ENCODE measurements at regions not wholly inside any gene's neighbourhood (a gene's known extent, or its start where the extent isn't known, plus 50 kb on each side); places are given as distances from the start of the nearest gene placed in this dataset.

GRCh38 chr1:50343323-50343722, 79.9 kb downstream of the DMRTA2 start:
- Histone ChIP-seq H4K20me1 (ENCODE audit: insufficient read depth) (no peaks in the 10 kb centered on the region), H3K4me3 (replicated peaks in 1 of 2; ENCODE audit: low read depth in 1 of 2, low read length in 2 of 2) (no peak overlapping the region), H3K27ac (ENCODE audit: low read depth, low read length) (no peak overlapping the region), H2AFZ (ENCODE audit: low read depth, low read length, poor library complexity, severe bottlenecking) (no peak overlapping the region), H3K9me2 (ENCODE audit: insufficient read depth) (no peaks in the 10 kb centered on the region), H3K36me3 (ENCODE audit: control insufficient read depth in 1 of 2, insufficient read depth in 2 of 2, low read length in 2 of 2) (no peaks in the 10 kb centered on the region), H3K9ac (ENCODE audit: low read length) (no peak overlapping the region), H3K4me1 (ENCODE audit: control insufficient read depth in 1 of 2, insufficient read depth in 2 of 2, low read length in 2 of 2) (no peaks in the 10 kb centered on the region), H3K4me2 (ENCODE audit: low read length) (no peak overlapping the region), H3K9me3 (ENCODE audit: control insufficient read depth in 1 of 2, insufficient read depth in 1 of 2, low read depth in 1 of 2, low read length in 2 of 2) (no peaks in the 10 kb centered on the region), H3K79me2 (ENCODE audit: insufficient read depth, low read length) (no peaks in the 10 kb centered on the region), H3K27me3 (ENCODE audit: insufficient read depth, low read length) (peaks cover 40% of the 10 kb centered on the region)
- ATAC-seq (no peak), DNase-seq (ENCODE audit: low read depth, low spot score) (no peak)
- intact Hi-C loops (cut with micrococcal nuclease): no loop called here
- no TSS peak for BruUV-seq (replicated peaks)
- RAD21 ChIA-PET (ENCODE audit: low non-redundant PET in 1 of 2, low total read pairs in 2 of 2, uncharacterized antibody in 2 of 2, unreplicated experiment in 2 of 2): no interaction called here
- POLR2A ChIA-PET: no interaction called here
- no peak for TF ChIP-seq SP1 (IDR thresholded peaks at IDR 0.05; ENCODE audit: low read depth)
- no peak for TF ChIP-seq SRF (IDR thresholded peaks at IDR 0.05; ENCODE audit: low read depth)
- TF ChIP-seq ZNF274 (IDR thresholded peaks at IDR 0.05; ENCODE audit: low read depth, low read length): no peak
- TF ChIP-seq CTCF (IDR thresholded peaks at IDR 0.05 in 2 of 3, conservative IDR thresholded peaks at IDR 0.05 in 1 of 3; ENCODE audit: borderline replicate concordance in 1 of 3, insufficient read depth in 1 of 3, low read depth in 2 of 3, low read length in 2 of 3): no peak
- no peak for TF ChIP-seq POLR2A (IDR thresholded peaks at IDR 0.05; ENCODE audit: borderline replicate concordance, extremely low read depth, insufficient read depth, insufficient read length)
- no peak for TF ChIP-seq SIN3A (IDR thresholded peaks at IDR 0.05; ENCODE audit: low read depth)
- no peak for TF ChIP-seq CBX3 (IDR thresholded peaks at IDR 0.05; ENCODE audit: low read depth)
- TF ChIP-seq FOSL1 (IDR thresholded peaks at IDR 0.05; ENCODE audit: low read depth): no peak
- no peak for TF ChIP-seq RAD21 (IDR thresholded peaks at IDR 0.05; ENCODE audit: low read depth)
- TF ChIP-seq TCF7L2 (IDR thresholded peaks at IDR 0.05; ENCODE audit: borderline replicate concordance, extremely low read depth, insufficient read depth, insufficient read length): no peak
- TF ChIP-seq EGR1 (IDR thresholded peaks at IDR 0.05; ENCODE audit: low read depth): no peak
- TF ChIP-seq ZBTB33 (IDR thresholded peaks at IDR 0.05; ENCODE audit: extremely low read depth, insufficient replicate concordance, low read length): no peak
- no peak for TF ChIP-seq ATF3 (IDR thresholded peaks at IDR 0.05)
- TF ChIP-seq POLR2AphosphoS5 (IDR thresholded peaks at IDR 0.05; ENCODE audit: low read depth, low read length): no peak
- no peak for TF ChIP-seq ELF1 (IDR thresholded peaks at IDR 0.05; ENCODE audit: borderline replicate concordance, low read depth)
- no peak for TF ChIP-seq JUND (IDR thresholded peaks at IDR 0.05)
- no peak for TF ChIP-seq EZH2phosphoT487 (IDR thresholded peaks at IDR 0.05; ENCODE audit: borderline replicate concordance)
- CTCF ChIA-PET: interaction anchor here (1.5 kb wide), 1 partner anchor 1670 kb away, joined by 3 read pairs; no protein-coding TSS in a partner anchor
